Stimulated activated naive CD4-positive, alpha-beta T cell (primary cell): ENCODE measurements at regions not wholly inside any gene's neighbourhood (a gene's known extent, or its start where the extent isn't known, plus 50 kb on each side); places are given as distances from the start of the nearest gene placed in this dataset.
"Not testable (repeated sequence)": the region's sequence is repeated elsewhere in the genome, so short reads cannot be mapped to it uniquely, and the experiment has no call there.

Source experiments
- DNase-seq, 6 experiments: peaks; one replicate each; lab custom pipeline; 2025; lab: John Stamatoyannopoulos, UW

DNA sequence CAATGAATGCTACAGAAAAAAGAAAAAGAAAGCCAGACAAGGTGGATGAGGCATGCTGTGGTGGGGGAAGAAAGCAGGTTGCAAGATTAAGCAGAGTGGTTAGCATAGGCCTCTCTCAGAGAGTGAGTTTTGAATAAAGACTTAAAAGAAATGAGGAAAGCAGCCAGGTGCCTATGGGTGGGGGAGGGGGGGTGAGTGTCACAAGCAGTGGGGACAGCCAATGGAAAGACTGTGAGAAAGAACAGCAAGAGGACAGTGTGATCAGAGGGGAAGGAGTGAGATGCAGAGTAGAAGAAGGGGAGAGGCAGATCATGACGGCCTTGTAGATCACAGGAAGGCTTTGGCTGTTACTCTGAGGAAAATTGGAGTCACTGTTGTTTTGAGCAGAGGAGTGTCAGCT lies 162.5 kb downstream of the SOX3 start:
- no peak for DNase-seq

DNA sequence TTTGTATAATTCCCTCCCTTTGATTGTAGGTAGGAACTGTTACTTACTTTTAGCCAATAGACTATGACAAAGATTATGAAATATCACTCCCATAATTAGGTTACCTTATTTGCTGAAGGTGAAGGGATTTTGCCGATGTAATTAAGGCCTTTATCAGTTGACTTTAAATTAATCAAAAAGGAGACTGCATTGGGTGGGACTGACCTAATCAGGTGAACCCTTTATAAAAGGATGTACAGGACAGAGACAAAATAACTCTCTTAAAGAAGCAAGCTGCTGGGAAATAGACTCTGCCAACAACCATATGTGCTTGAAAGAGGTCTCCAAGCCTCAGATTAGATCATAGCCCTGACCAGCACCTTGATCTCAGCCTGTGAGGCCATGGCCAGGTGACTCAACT lies 167.6 kb downstream of the SOX3 start:
- DNase-seq: no peak

DNA sequence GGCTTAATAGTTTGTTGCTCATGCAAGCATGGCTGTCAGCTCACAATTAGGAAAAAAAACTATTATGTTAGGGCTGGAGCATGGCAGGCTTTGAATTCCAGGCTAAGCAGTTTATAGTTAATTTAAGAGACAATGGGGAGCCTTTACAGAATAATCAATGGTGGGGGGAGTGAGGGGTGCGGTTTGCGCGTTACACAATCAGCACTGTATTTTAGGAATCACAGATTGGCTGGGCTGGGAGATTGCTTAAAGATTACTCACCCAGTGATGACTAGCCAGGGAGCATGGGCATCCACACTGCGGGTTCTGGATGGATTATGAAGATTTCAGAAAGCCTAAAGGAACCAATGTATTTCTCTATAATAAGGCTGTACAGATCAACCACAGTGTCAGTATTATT lies 186.6 kb downstream of the SOX3 start:
- DNase-seq: no peak

GRCh38 chrX:140317462-140317861 lies 187.4 kb downstream of the SOX3 start:
- DNase-seq: no peak

GRCh38 chrX:140298960-140299825 lies 205.7 kb downstream of the SOX3 start:
- no peak for DNase-seq

GRCh38 chrX:140297273-140297672 lies 207.6 kb downstream of the SOX3 start:
- no peak for DNase-seq

- no peak for DNase-seq
Measured at GRCh38 chrX:140292961-140293360, 211.9 kb downstream of the SOX3 start.

DNA sequence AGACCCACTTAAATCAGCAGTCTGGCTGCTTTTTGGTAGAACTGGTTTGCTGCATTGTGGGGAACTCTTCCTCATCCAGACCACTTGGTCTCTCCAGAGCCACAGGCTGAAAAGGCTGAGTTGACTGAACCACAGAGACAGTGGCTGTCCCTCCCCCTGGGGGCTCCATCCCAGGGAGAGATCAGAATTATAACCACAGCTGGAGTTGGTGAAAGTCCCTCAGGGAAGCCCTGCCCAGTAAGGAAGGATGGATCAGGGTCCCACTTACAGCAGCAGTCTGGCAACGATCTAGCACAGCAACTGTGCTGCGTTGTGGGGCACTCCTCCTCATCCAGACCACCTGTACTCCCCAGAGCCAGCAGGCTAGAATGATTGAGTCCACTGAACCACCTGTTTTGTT lies 212.7 kb downstream of the SOX3 start:
- DNase-seq: no peak

DNA sequence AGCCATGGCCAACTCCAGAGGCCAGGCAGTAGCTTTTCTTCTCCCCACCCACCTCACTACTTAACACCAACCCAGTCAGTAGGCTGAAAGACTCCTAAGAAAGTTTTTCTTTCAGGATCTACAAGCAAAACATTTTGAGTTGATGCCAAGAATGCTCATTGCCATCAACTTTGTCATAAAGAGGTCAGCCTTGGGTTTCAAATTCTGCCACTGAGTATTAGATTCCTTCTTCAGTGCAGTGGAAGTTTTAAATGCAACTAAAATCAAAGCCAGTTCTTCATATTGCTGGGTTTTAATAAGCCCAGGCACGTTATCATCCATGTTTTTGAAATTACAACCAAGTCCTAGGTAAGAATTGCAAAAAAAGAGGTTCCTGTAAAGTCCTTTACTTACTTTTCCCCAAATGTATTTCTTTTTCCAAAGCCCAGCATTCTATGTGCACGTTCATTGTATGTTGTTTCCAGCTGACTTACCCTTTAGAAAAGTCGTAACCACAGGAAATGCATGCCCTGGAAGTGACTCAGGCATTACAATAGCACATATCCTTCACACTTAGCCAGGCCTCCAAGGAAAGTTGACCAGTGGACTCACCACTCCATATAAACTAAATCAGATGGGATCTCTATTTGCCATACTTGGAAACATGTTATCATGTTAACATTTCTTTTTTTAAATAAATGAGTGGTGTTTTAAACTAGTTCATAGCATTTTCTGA lies 229.9 kb downstream of the SOX3 start:
- no peak for DNase-seq

DNA sequence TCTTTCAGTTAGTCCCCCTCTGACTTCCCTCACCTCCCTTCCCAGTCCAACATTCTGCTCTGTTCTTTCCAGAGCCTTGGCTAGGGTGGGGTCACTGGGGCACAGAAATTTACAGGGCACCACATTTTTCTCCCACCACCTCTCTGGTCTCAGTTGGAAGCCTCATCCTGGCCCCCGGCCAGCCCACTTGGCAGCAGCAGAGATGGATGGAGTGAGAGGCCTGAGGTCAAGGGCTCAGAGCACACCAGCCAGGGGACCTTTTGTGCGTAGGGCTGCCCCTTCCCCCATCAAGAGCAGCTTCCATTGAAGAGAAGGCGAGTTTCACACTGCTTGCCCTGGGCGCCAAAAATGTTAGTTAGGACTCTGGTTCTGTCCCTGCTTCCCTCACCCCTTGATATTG lies 230.9 kb downstream of the SOX3 start:
- DNase-seq: no peak

DNA sequence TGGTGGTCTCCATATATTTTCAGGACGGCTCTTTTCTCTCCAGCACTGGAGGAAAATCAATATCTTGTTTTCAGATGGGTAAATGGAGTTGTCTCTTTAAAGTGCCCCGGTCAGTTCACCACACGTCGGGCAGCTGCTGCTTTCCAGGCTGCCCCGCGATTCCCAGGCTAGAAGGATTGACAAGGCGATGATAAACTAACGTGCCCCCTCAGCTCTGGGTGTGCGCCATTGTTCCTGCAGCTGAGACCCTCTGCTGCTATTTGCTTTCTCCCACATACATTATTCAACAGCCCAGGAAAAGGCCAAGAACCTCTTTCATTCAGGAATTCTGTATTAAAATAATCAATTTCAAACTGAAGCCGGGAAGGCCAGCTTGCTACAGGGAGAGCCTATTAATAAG lies 254.5 kb downstream of the SOX3 start:
- DNase-seq: no peak

GRCh38 chrX:140249088-140249487 lies 255.8 kb downstream of the SOX3 start:
- DNase-seq: no peak

GRCh38 chrX:140229191-140229590 lies 263.9 kb upstream of the CXorf66 start:
- DNase-seq: no peak

GRCh38 chrX:140226037-140226436 lies 260.7 kb upstream of the CXorf66 start:
- not testable (repeated sequence) for DNase-seq

DNA sequence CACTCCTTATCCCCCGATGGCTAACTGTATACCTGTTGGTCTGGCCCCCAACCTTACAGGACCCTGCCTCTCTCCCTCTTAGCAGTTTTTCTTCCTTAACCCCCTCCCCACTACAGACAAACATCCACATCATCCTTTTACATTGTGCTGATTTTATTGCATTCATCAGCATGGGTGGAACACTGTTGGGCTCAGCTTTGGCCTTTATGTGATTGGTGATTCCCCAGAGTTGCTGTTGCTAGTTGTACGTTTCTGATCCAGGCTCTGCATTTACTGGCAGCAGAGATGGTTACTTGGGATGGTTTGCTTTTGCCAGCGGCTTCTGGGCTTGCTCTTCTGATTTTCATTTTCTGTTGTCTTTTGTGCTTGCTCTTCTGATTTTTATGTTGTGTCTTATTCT lies 250.6 kb upstream of the CXorf66 start:
- not testable (repeated sequence) for DNase-seq

GRCh38 chrX:140214518-140214917 lies 249.2 kb upstream of the CXorf66 start:
- not testable (repeated sequence) for DNase-seq

DNA sequence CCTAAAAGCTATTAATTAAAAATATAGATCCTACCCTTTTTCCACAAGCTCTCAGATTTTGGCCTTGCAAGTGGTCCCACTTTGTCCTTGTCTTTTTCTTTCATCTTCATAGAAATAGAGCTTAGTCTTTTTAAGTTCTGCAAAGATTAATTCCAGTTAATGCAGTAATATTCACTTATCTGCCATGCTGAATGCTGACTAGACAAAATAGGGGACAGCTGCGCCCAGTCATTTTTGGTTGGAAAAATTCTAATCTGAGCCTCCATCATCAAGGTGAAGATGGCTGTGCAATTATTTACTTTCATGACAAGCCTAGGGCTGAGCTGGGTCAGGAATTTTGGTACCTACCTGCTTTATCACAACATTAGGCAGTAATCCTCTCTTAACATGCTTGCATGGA lies 241.3 kb upstream of the CXorf66 start:
- no peak for DNase-seq

DNA sequence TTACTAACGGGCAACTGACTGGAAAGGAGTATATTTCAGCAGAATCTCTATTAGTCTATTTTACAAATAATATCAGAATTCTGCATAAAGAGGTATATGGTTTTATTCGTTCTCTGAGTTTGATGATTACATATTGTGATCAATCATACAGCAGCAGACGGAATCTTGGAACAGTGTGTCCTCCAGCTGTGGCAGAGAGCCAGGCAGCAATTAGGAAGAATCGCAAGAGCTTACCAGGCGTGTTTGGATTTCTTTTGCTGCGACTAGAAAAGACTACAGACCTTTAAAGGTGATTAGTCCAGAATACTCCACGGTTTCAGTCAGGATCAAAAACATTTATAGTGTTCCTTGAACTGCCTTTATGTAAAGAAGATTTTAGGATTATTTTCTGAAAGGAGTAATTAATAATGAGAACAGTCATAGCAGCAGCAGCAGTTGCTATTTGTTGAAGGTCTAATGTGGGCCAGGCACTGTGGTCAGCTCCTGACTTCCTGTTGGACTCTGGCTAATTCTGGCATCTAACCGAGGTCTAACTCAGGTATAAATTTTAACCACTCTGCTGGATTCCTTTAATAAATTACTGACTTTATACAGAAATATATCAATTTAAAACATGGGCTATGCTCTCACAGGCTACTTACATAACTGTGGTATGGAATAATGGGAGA lies 225.3 kb upstream of the CXorf66 start:
- DNase-seq: no peak

GRCh38 chrX:140180585-140180984 lies 215.3 kb upstream of the CXorf66 start:
- DNase-seq: no peak

GRCh38 chrX:140177821-140178220 lies 212.5 kb upstream of the CXorf66 start:
- DNase-seq: no peak

DNA sequence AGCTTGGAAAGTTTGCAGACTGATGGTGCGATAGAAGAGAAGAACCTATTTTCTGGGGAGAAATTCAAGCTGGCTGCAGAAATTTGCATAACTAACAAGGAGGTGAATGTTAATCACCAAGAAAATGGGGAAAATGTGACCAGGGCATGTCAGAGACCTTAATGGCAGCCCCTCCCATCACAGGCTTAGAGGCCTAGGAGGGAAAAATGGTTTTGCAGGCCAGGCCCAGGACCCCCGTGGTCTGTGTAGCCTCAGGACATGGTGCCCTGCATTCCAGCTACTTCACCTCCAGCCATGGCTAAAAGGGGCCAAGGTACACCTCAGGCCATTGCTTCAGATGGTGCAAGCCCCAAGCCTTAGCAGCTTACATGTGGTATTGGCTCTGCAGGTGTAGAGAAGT lies 207.1 kb upstream of the CXorf66 start:
- DNase-seq: no peak

DNA sequence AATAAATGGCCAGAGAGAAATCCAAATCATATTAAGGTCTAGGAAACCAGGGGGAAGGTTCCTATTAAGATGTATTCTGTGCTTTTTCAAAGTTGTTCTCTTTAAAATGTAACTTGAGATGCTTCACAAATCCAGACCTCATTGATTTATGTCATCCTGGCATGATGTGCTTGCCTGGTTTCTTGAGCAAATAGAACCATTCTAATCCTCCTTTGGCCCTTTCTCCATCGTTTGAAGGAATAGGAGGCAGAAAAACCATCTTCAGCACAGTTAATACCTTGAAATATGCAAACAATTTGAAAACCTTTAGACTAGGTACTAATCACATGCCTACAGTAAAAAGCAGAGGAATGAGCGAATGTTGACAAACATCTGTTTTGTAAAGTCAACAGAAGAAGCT lies 202.2 kb upstream of the CXorf66 start:
- DNase-seq: no peak

GRCh38 chrX:140165849-140166248 lies 200.5 kb upstream of the CXorf66 start:
- no peak for DNase-seq
